ENCODE measurements at regions not wholly inside any gene's neighbourhood (a gene's known extent, or its start where the extent isn't known, plus 50 kb on each side); places are given as distances from the start of the nearest gene placed in this dataset.

DNA sequence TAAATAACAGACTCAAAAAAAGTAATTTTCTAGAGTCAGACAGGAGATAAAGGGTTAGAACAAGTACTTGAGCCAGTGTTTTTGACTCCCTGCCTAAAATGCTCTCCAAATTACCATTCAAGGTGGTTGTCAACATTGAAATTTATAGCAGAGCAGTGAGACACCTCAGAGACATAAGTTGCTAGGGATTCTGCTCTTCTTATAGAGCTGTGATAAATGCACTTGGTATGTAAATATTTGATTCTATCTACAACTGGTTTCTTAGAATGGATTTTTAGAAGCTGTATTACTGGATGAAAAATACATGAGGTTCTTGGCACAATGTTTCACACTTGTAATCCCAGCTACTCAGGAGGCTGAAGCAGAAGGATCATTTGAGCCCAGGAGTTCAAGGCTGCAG, 83.9 kb upstream of the OSBPL8 start:
- Mint-ChIP-seq H3K27me3 (ENCODE audit: insufficient read depth) (no peaks in the 10 kb centered on the region), H3K4me1 (ENCODE audit: low read depth) (peaks cover 33% of the 10 kb centered on the region), H3K36me3 (ENCODE audit: low read depth) (no peaks in the 10 kb centered on the region), H3K4me3 (no peak overlapping the region), H3K9me3 (no peaks in the 10 kb centered on the region), H3K27ac (no peak overlapping the region)
- TF ChIP-seq, protein P1, sequence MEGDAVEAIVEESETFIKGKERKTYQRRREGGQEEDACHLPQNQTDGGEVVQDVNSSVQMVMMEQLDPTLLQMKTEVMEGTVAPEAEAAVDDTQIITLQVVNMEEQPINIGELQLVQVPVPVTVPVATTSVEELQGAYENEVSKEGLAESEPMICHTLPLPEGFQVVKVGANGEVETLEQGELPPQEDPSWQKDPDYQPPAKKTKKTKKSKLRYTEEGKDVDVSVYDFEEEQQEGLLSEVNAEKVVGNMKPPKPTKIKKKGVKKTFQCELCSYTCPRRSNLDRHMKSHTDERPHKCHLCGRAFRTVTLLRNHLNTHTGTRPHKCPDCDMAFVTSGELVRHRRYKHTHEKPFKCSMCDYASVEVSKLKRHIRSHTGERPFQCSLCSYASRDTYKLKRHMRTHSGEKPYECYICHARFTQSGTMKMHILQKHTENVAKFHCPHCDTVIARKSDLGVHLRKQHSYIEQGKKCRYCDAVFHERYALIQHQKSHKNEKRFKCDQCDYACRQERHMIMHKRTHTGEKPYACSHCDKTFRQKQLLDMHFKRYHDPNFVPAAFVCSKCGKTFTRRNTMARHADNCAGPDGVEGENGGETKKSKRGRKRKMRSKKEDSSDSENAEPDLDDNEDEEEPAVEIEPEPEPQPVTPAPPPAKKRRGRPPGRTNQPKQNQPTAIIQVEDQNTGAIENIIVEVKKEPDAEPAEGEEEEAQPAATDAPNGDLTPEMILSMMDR (IDR thresholded peaks at IDR 0.05): no peak
- DNase-seq: peak; percentile 56

DNA sequence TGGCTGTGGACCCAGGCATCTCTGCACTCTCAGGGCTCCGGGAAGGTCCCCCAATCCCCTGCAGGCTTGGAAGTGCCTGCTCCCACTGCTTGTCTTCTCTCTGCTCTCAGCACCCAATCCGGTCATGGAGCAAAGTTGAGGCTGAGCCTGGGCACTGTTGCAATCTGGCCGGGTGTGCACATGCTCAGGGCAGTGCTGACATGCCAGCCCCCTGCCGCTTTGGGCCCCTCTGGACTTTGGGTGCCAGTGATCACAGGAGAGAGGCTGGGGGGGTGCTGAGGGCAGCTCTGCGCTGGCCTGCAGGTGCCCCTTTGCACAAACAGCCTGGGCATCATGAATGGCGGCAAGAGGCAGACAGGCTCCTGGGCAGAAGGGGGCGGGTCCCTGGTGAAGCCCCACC, 85.4 kb upstream of the OSBPL8 start:
- peaks cover 32% of the 10 kb centered on the region for H3K4me1 Mint-ChIP-seq (ENCODE audit: low read depth)
- TF ChIP-seq, protein P1 (IDR thresholded peaks at IDR 0.05): no peak
- no peak overlapping the region for H3K4me3 Mint-ChIP-seq
- no peak for DNase-seq
- H3K36me3 Mint-ChIP-seq (ENCODE audit: low read depth): no peaks in the 10 kb centered on the region
- H3K27me3 Mint-ChIP-seq (ENCODE audit: insufficient read depth): no peaks in the 10 kb centered on the region
- H3K27ac Mint-ChIP-seq: no peak overlapping the region
- no peaks in the 10 kb centered on the region for H3K9me3 Mint-ChIP-seq

DNA sequence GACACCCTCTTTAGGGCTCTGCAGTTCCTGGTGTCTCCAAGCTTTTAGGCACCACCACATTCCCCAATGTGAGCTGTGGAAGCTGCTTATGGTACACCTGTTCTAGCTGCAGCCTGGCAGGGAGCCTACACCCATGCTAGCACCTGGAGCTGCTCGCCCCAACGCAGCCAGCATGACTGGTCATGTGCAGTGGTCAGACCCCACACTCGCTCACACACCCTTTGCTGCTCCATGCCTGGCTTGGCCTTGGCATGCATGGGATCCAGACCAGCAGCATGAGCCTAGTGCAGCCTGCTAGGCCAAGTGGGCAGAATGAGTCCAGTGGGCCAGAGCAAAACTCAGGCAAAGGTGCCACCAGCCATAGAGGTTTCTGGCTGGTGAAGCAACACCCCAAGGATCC, 86.4 kb upstream of the OSBPL8 start:
- Mint-ChIP-seq H3K36me3 (ENCODE audit: low read depth) (no peaks in the 10 kb centered on the region), H3K4me1 (ENCODE audit: low read depth) (peaks cover 32% of the 10 kb centered on the region), H3K4me3 (no peak overlapping the region), H3K27ac (no peak overlapping the region), H3K9me3 (no peaks in the 10 kb centered on the region), H3K27me3 (ENCODE audit: insufficient read depth) (no peaks in the 10 kb centered on the region)
- TF ChIP-seq, protein P1 (IDR thresholded peaks at IDR 0.05): no peak
- DNase-seq: no peak

DNA sequence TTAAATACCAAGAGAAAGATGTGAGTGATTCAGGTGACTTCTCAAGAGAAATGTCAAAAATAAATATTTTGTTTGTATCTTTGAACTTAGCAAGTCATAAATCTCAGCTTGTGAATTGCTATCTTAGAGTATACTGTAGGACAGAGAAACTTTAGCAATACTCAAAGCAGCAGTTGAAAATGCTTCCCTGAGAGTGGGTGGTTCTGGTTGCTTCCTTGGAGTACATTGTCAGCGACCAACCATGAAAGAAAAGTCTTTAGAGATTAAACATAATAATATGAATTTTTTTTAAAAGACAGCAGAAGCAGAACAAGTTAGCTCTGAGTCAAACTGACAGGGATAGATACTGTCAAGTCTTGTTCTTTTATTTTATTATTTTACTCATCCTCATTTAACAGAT, 86.8 kb upstream of the OSBPL8 start:
- TF ChIP-seq, protein P1 (IDR thresholded peaks at IDR 0.05): no peak
- Mint-ChIP-seq H3K4me1 (ENCODE audit: low read depth) (peaks cover 32% of the 10 kb centered on the region), H3K27me3 (ENCODE audit: insufficient read depth) (no peaks in the 10 kb centered on the region), H3K9me3 (no peaks in the 10 kb centered on the region), H3K27ac (no peak overlapping the region), H3K4me3 (no peak overlapping the region), H3K36me3 (ENCODE audit: low read depth) (no peaks in the 10 kb centered on the region)
- no peak for DNase-seq

DNA sequence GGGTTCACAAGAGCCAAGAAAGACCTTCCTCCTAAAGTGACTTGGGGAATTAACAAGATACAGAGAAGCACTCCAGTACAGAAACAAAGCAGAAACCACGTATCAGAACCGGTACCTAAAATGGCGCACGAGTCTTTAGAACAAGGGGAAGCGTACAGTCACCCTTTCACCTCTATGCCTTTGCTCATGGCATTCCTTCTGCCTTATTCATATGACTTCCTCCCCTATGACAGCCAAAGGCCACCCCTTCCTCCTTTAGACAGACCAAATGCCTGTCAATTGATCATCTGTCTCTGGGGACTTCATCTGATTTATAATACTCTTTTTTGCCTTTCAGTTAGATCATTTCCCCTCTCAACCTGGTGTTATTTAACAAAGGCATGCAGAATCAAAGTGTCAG, 89.5 kb upstream of the OSBPL8 start:
- Mint-ChIP-seq H3K4me3 (no peak overlapping the region), H3K36me3 (ENCODE audit: low read depth) (no peaks in the 10 kb centered on the region), H3K9me3 (no peaks in the 10 kb centered on the region), H3K27me3 (ENCODE audit: insufficient read depth) (no peaks in the 10 kb centered on the region), H3K4me1 (ENCODE audit: low read depth) (peaks cover 7% of the 10 kb centered on the region), H3K27ac (no peak overlapping the region)
- DNase-seq: no peak
- TF ChIP-seq, protein P1 (IDR thresholded peaks at IDR 0.05): no peak

DNA sequence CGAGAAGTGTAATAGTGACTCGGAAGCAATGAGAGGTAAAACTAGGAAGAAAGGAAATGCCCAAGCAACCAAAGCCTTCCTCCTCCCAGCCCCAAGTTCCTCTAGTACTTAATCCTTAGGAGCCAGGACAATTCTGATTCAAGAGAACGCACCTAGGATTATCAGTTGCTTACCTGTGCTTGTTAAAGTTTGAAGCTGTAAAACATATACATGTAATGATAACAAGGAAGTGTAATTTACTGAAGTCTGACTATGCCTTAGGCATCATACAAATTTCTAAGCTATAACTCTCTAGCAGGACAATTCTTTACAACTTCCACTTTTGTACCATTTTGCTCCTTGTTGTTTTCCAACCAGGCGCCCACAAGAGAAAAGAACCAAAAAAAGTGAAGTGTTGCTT, 92.8 kb upstream of the OSBPL8 start:
- Mint-ChIP-seq H3K27ac (no peak overlapping the region), H3K36me3 (ENCODE audit: low read depth) (no peaks in the 10 kb centered on the region), H3K9me3 (no peaks in the 10 kb centered on the region), H3K27me3 (ENCODE audit: insufficient read depth) (no peaks in the 10 kb centered on the region), H3K4me3 (no peak overlapping the region), H3K4me1 (ENCODE audit: low read depth) (peaks cover 7% of the 10 kb centered on the region)
- TF ChIP-seq, protein P1 (IDR thresholded peaks at IDR 0.05): no peak
- DNase-seq: no peak

Measured in HFFc6 (cell line).